ENCODE measurements at regions not wholly inside any gene's neighbourhood (a gene's known extent, or its start where the extent isn't known, plus 50 kb on each side); places are given as distances from the start of the nearest gene placed in this dataset.

GRCh38 chr3:28703843-28704242 lies 355.2 kb upstream of the AZI2 start:
- TF ChIP-seq POLR2A (IDR thresholded peaks at IDR 0.05) (no peak), CTCF (IDR thresholded peaks at IDR 0.05) (no peak)

Data from lower leg skin (tissue), 3 donors.